Erythroblast (primary cell): ENCODE measurements at regions not wholly inside any gene's neighbourhood (a gene's known extent, or its start where the extent isn't known, plus 50 kb on each side); places are given as distances from the start of the nearest gene placed in this dataset.

Source experiments
- GATA1 ChIP-seq: IDR thresholded peaks from 2 replicates; pipeline ENCODE4 v1.6.1; 2011; ENCODE audit warnings: low read depth, mild to moderate bottlenecking, control low read depth, low read length, moderate library complexity
- POLR2A ChIP-seq: IDR thresholded peaks from 2 replicates; pipeline ENCODE4 v1.6.1; 2011; ENCODE audit warnings: mild to moderate bottlenecking, low read length

GRCh38 chr5:28301712-28302111 lies 1263.3 kb upstream of the CDH9 start:
- no peak for TF ChIP-seq POLR2A
- TF ChIP-seq GATA1 = no peak
